AG04450 (cell line): ENCODE measurements at regions not wholly inside any gene's neighbourhood (a gene's known extent, or its start where the extent isn't known, plus 50 kb on each side); places are given as distances from the start of the nearest gene placed in this dataset.
"Not testable (repeated sequence)": the region's sequence is repeated elsewhere in the genome, so short reads cannot be mapped to it uniquely, and the experiment has no call there.

Experiments used
- CTCF ChIA-PET: fragments of 300-600, 350-600 bp; formaldehyde crosslinking; extraction: SDS; loops from one replicate; lab custom pipeline; 2022; ENCODE audit warnings: antibody characterized with exemption, inconsistent platforms; lab: Charles Lee
- POLR2A ChIA-PET: fragments of 350-600 bp; formaldehyde crosslinking; extraction: SDS; loops from one replicate; lab custom pipeline; 2021; ENCODE audit warnings: antibody characterized with exemption, inconsistent platforms; lab: Yijun Ruan, JAX
- DNase-seq: peaks from one replicate; pipeline ENCODE4 v3.0.0-alpha.2; 2011; ENCODE audit warnings: low read depth, low spot score
- H3K27ac ChIP-seq: one replicate; pipeline ENCODE4 v1.5.1; 2012; ENCODE audit warnings: low read depth, low read length, control low read depth
- H3K27me3 ChIP-seq: one replicate; pipeline ENCODE4 v1.6.0; 2012; ENCODE audit warnings: low read length; ENCODE audit not compliant: control insufficient read depth, insufficient read depth
- H3K4me3 ChIP-seq: 2 replicates; pipeline ENCODE4 v1.5.1; 2011; ENCODE audit warnings: mild to moderate bottlenecking, low read depth, low read length, control low read depth
- H3K9me3 ChIP-seq: 2 replicates; pipeline ENCODE4 v1.5.1; 2012; ENCODE audit warnings: low read length; ENCODE audit not compliant: control insufficient read depth, insufficient read depth
- CTCF ChIP-seq: IDR thresholded peaks from 2 replicates; pipeline ENCODE4 v1.5.1; 2011; ENCODE audit warnings: low read depth, low read length, control low read depth, inconsistent platforms

GRCh38 chr9:111276431-111277128 is 53.4 kb downstream of the OR2K2 start:
- CTCF ChIA-PET: no interaction called here
- POLR2A ChIA-PET: no interaction called here
- no peak for TF ChIP-seq CTCF
- no peak for DNase-seq
- Histone ChIP-seq H3K27me3 (no peaks in the 10 kb centered on the region), H3K4me3 (no peak overlapping the region), H3K9me3 (no peaks in the 10 kb centered on the region), H3K27ac (no peak overlapping the region)

GRCh38 chr9:111274737-111275136 is 55.3 kb downstream of the OR2K2 start:
- POLR2A ChIA-PET: no interaction called here

GRCh38 chr9:111272581-111272980 is 57.4 kb downstream of the OR2K2 start:
- no peak overlapping the region for H3K4me3 ChIP-seq
- H3K27ac ChIP-seq: no peak overlapping the region
- TF ChIP-seq CTCF: no peak
- H3K27me3 ChIP-seq: no peaks in the 10 kb centered on the region
- no peaks in the 10 kb centered on the region for H3K9me3 ChIP-seq
- ChIA-PET POLR2A (interaction anchor here (0.6 kb wide), 1 partner anchor 508 kb away, joined by 3 read pairs; no protein-coding TSS in a partner anchor), CTCF (no interaction called here)
- DNase-seq: no peak

More at GRCh38 chr9:111274737-111275136, 55.3 kb downstream of the OR2K2 start:
- no peaks in the 10 kb centered on the region for H3K27me3 ChIP-seq
- DNase-seq: no peak
- H3K9me3 ChIP-seq: no peaks in the 10 kb centered on the region
- no peak overlapping the region for H3K4me3 ChIP-seq
- no peak overlapping the region for H3K27ac ChIP-seq
- CTCF ChIA-PET: no interaction called here
- no peak for TF ChIP-seq CTCF

- no peak overlapping the region for H3K4me3 ChIP-seq
- H3K9me3 ChIP-seq: no peaks in the 10 kb centered on the region
- no peak for DNase-seq
- CTCF ChIA-PET: no interaction called here
- POLR2A ChIA-PET: no interaction called here
- TF ChIP-seq CTCF: no peak
- H3K27me3 ChIP-seq: no peaks in the 10 kb centered on the region
- no peak overlapping the region for H3K27ac ChIP-seq
These were observed 58.4 kb downstream of the OR2K2 start for GRCh38 chr9:111271481-111272080.

GRCh38 chr9:111271047-111271446 is 59.0 kb downstream of the OR2K2 start:
- POLR2A ChIA-PET: no interaction called here
- Histone ChIP-seq H3K9me3 (peaks cover 1% of the 10 kb centered on the region), H3K27me3 (no peaks in the 10 kb centered on the region), H3K27ac (no peak overlapping the region), H3K4me3 (no peak overlapping the region)
- no peak for TF ChIP-seq CTCF
- CTCF ChIA-PET: no interaction called here
- no peak for DNase-seq

GRCh38 chr9:111266024-111266423 is 64.0 kb downstream of the OR2K2 start:
- CTCF ChIA-PET, H3K9me3 ChIP-seq, DNase-seq, H3K4me3 ChIP-seq, H3K27ac ChIP-seq, H3K27me3 ChIP-seq, POLR2A ChIA-PET: not testable (repeated sequence)
